ENCODE measurements at regions not wholly inside any gene's neighbourhood (a gene's known extent, or its start where the extent isn't known, plus 50 kb on each side); places are given as distances from the start of the nearest gene placed in this dataset.

DNA sequence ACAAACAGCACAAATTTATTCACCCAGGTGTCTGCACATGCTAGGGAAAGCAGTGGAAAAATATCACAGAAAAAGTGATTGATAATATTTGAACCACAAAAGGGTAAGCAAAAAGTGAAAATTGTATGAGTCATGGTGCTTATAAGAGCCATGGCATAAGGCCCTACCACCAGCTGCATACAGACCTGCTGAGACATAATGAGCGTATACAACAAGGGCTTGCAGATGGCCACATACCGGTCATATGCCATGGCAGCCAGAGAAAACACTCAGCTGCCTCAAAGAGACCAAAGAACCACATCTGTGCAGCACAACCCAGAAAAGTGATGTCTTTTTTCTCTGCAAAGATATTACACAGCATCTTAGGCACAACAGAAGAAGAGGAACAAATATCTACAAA is 71.4 kb upstream of the OR9G4 start:
- intact Hi-C loops (cut with DNase I): no loop called here
- H3K4me3 ChIP-seq: no peak overlapping the region

DNA sequence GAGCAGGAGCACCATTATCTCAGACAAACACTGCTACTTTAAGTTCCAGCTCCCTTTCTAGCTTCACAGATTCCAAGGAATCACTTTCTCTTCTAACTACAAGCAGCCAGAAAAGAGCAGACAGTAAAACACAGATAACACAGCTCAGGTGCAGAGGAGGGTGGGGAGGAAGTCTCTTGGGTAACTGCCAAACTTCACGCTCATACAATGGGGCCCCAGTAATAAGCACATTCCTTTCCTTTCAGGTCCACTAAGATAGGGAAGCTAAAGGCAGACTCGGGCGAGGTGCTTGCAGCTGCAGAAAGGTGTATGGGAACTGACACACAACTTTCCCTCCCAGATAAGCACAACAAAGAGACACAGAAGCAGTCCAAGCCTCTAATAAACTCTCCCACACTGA is 69.2 kb upstream of the OR9G4 start:
- Histone ChIP-seq H3K4me3 (no peak overlapping the region), H3K9me3 (replicated peaks in 1 of 3) (no peaks in the 10 kb centered on the region), H3K27ac (no peak overlapping the region), H3K27me3 (no peaks in the 10 kb centered on the region), H3K36me3 (replicated peaks in 1 of 2) (no peaks in the 10 kb centered on the region), H3K4me1 (replicated peaks in 1 of 2) (no peaks in the 10 kb centered on the region)
- intact Hi-C loops (cut with DNase I): no loop called here
- TF ChIP-seq CTCF (IDR thresholded peaks at IDR 0.05) (no peak), POLR2A (IDR thresholded peaks at IDR 0.05) (no peak)
- 43 to 72% (median 60%) methylated on average over 3 of the region's 3 CpGs for WGBS, 4 donors
- no peak for DNase-seq

More for the DNA sequence above, 71.4 kb upstream of the OR9G4 start:
- no peaks in the 10 kb centered on the region for H3K36me3 ChIP-seq (replicated peaks in 1 of 2)
- no peak overlapping the region for H3K27ac ChIP-seq
- no peaks in the 10 kb centered on the region for H3K9me3 ChIP-seq (replicated peaks in 1 of 3)
- no peak for TF ChIP-seq POLR2A (IDR thresholded peaks at IDR 0.05)
- no peak for TF ChIP-seq CTCF (IDR thresholded peaks at IDR 0.05)
- DNase-seq: no peak
- H3K4me1 ChIP-seq (replicated peaks in 1 of 2): no peaks in the 10 kb centered on the region
- 32 to 94% (median 84%) methylated on average over 2 of the region's 2 CpGs for WGBS, 4 donors
- H3K27me3 ChIP-seq: no peaks in the 10 kb centered on the region

GRCh38 chr11:56816259-56816658 is 67.8 kb upstream of the OR9G4 start:
- H3K27me3 ChIP-seq: no peaks in the 10 kb centered on the region
- H3K4me3 ChIP-seq: no peak overlapping the region
- no peak for DNase-seq
- H3K36me3 ChIP-seq (replicated peaks in 1 of 2): no peaks in the 10 kb centered on the region
- no peak for TF ChIP-seq CTCF (IDR thresholded peaks at IDR 0.05)
- no peak for TF ChIP-seq POLR2A (IDR thresholded peaks at IDR 0.05)
- WGBS, 4 donors: 64 to 87% (median 85%) methylated on average over 2 of the region's 2 CpGs
- H3K27ac ChIP-seq: no peak overlapping the region
- no peaks in the 10 kb centered on the region for H3K9me3 ChIP-seq (replicated peaks in 1 of 3)
- intact Hi-C loops (cut with DNase I): no loop called here
- no peaks in the 10 kb centered on the region for H3K4me1 ChIP-seq (replicated peaks in 1 of 2)

DNA sequence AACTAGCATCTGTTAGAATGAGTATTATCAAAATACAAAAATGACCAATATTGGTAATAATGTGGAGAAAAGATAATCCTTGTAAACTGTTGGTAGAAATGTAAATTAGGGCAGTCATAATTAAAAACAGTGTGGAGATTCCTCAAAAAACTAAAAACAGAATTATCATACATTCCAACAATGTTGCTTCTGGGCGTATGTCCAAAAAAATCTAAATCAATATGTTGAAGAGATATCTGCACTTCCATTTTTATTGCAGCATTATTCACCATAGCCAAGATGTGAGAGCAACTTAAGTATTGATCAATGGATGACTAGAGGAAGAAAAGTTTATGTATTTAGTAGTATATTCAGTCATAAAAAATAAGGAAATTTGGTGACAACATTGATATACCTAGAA is 59.8 kb upstream of the OR9G4 start:
- intact Hi-C loops (cut with DNase I): no loop called here
- Histone ChIP-seq H3K27ac (no peak overlapping the region), H3K36me3 (replicated peaks in 1 of 2) (no peaks in the 10 kb centered on the region), H3K4me1 (replicated peaks in 1 of 2) (no peaks in the 10 kb centered on the region), H3K4me3 (no peak overlapping the region), H3K27me3 (no peaks in the 10 kb centered on the region), H3K9me3 (replicated peaks in 1 of 3) (no peaks in the 10 kb centered on the region)
- TF ChIP-seq CTCF (IDR thresholded peaks at IDR 0.05) (no peak), POLR2A (IDR thresholded peaks at IDR 0.05) (no peak)
- DNase-seq: no peak
- WGBS, 4 donors: 31 to 67% (median 64%) methylated on average over 1 of the region's 1 CpG

Data from adrenal gland (tissue), 9 donors.